GM12891 (cell line): ENCODE measurements at regions not wholly inside any gene's neighbourhood (a gene's known extent, or its start where the extent isn't known, plus 50 kb on each side); places are given as distances from the start of the nearest gene placed in this dataset.

Experiments used
- DNase-seq: peaks from one replicate; pipeline ENCODE4 v3.0.0; 2011; ENCODE audit warnings: low spot score; ENCODE audit not compliant: insufficient read length
- FAIRE-seq: peaks from 2 replicates; lab custom pipeline; 2011; peaks lifted over from hg19 to GRCh38; lab: Jason Lieb, UNC
- PAX5 ChIP-seq: IDR thresholded peaks from 2 replicates; pipeline ENCODE4 v1.6.1; 2011; ENCODE audit warnings: low read length, moderate library complexity, mild to moderate bottlenecking; ENCODE audit not compliant: insufficient read depth, severe bottlenecking
- POLR2A ChIP-seq: IDR thresholded peaks from 2 replicates; pipeline ENCODE4 v1.6.1; 2011; ENCODE audit warnings: low read depth, low read length, control low read depth
- POLR2AphosphoS5 ChIP-seq: IDR thresholded peaks from 2 replicates; pipeline ENCODE4 v1.6.1; 2011; ENCODE audit warnings: low read depth, low read length, control low read depth
- POU2F2 ChIP-seq: IDR thresholded peaks from 2 replicates; pipeline ENCODE4 v1.6.1; 2011; ENCODE audit warnings: low read depth, mild to moderate bottlenecking, control low read depth, low read length, moderate library complexity
- SPI1 ChIP-seq: IDR thresholded peaks from 2 replicates; pipeline ENCODE4 v1.6.1; 2011; ENCODE audit warnings: low read depth, low read length, control low read depth
- TAF1 ChIP-seq: IDR thresholded peaks from 2 replicates; pipeline ENCODE4 v1.6.1; 2011; ENCODE audit warnings: low read depth, low read length, control low read depth

DNA sequence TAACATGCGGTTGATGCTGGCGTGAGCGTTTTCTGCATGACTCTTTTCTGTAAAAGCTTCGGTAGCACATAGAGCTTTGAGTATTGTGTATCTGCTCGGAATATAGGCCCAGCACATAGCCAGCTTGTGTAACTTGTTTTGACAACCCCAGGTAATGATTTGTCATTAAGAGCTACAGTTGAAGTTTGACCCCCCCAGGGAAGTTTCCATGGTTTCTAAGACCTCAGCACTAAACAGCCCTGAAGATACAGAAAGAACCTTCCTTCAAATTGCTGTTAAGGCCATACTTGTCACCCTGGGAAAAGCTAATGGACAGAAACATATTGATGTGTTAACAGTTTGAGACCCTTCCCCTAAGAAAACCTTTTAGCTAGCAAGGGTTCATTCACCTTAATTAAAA lies 380.7 kb downstream of the PRDM2 start:
- DNase-seq (no peak), FAIRE-seq (no peak)
- no peak for TF ChIP-seq PAX5
- TF ChIP-seq SPI1: no peak

DNA sequence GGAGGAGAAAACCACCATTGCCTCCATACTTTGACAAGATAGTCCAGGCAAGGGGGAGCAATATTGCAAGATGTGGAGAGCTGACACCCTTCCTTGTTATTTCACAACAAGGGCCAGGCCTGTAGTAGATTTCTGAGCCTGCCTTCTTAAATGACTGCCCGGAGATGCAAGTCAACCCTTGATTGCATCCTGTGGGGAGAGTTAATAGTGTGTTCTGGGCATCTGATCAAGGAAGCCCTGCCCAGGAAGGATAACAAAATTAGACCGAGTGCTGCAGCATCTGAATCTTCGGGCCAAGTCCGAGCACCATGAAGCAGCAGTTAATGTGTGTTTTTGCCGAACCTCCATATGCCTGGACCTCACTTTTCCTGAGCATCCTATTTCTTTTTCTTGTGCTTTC lies 382.3 kb downstream of the PRDM2 start:
- no peak for FAIRE-seq
- TF ChIP-seq POLR2AphosphoS5 (no peak), POU2F2 (no peak), PAX5 (no peak), POLR2A (no peak), SPI1 (no peak)
- DNase-seq: no peak

DNA sequence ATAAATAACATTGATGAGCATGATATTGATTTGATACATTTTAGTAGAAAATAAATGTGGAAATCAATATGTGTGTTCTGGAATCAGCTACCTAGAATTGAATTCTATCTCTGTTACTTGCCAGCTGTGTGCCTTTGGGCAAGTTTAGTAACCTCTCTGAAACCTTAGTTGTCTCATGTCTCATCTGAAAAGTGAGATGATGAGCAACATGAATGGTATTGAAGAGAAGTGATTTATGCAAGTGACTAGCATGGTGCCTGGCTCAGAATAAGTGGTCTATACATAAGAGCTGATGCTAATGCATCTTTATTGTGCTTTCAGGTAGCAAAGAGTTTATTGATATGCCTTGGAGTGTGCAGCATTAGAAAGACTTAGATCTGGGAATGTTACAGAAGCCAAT lies 383.3 kb downstream of the PRDM2 start:
- DNase-seq (no peak), FAIRE-seq (no peak)
- TF ChIP-seq POU2F2 (no peak), TAF1 (no peak), SPI1 (no peak), PAX5 (no peak), POLR2A (no peak), POLR2AphosphoS5 (no peak)

DNA sequence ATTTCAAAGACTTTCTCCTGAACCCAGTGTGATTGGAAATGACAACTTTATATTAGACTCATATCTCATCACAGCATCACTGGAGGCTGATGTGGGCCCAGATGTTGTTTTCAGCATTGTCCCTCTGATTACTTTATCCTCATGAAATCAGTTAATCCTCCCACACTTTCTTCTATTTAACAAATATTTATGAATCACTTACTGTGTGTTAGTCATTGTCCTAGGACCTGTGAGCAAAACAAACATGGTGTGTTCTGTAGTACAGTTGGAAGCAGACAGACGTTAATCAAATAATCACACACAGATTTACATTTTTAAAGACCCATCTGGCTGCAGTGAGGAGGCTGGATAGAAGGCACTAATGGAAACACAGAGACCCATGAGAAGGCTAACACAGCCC lies 383.7 kb downstream of the PRDM2 start:
- no peak for DNase-seq
- TF ChIP-seq POLR2A (no peak), TAF1 (no peak), POU2F2 (no peak), PAX5 (no peak)
- no peak for FAIRE-seq

DNA sequence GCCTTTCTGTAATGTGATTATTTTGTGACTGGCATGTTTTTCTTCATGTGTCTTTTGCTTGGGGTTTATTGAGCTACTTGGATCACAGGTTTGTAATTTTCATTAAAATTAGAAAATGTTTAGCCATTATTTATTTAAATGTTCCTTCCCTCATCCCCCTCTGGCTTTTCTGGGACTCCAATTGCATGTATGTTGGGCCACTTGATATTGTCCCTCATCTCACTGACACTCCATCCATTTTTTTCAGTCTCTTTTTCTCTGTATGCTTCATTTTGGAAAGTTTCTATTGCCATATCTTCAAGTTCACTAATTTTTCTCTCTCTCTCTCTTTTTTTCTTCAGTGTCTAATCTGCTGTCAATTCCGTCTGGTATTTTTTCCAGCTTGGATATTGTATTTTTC lies 390.1 kb downstream of the PRDM2 start:
- no peak for DNase-seq
- no peak for TF ChIP-seq POLR2AphosphoS5
- no peak for TF ChIP-seq SPI1
- TF ChIP-seq POLR2A: no peak
- no peak for TF ChIP-seq PAX5
- no peak for TF ChIP-seq POU2F2
- no peak for TF ChIP-seq TAF1
- no peak for FAIRE-seq

DNA sequence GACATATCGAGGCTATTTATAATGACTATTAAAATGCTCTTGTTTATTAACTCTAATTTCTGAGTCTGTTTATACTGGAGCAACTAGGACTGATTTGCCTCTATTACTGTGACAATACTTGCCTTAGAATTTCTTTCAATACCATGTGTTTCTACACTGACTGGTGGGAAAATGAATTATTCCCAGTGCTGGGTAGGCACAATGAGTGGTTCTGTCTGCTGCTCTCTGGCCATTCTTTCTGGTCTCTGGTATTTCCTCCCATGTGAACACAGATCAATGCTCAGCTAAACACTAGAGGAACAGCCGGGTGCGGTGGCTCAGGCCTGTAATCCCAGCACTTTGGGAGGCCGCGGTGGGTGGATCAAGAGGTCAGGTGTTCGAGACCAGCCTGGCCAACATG lies 390.5 kb downstream of the PRDM2 start:
- no peak for DNase-seq
- TF ChIP-seq POU2F2 (no peak), PAX5 (no peak), POLR2AphosphoS5 (no peak), POLR2A (no peak), SPI1 (no peak), TAF1 (no peak)
- FAIRE-seq: no peak

DNA sequence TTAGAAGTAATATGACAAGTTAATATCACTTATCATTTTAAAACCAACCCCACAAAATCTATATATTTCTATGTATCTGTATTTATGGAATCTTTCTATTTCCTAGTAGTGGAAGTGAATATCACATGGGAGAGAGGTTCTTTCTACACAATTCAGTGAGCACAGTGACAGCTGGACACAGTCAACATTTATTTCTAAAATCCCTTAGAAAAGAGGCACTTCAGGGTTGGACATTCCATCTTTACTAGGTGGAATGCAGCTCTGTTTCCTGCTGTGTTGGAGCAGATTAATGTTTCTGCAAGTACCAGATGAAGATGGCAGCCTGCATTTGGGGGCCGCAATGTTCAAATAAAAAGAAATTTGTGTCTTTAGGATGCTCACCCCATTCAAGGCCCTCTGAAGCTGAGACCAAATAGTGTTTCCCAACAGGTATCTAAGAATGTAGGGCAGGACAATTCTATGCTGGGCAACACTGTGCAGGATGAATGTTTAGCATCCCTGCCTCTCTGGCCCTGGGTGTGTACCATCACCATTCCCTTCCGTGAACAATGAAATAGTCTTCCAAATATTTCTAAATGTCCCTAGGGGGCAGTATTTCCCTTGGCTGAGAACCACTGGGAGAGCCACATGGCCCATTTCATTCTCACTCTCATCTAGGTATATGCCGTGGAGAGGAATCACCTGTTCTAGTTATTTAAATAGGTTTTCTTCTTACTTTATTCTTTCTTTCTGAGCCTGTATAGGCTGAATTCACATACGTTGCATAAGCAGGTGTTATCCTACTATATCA lies 394.8 kb downstream of the PRDM2 start:
- FAIRE-seq (no peak), DNase-seq (peak; percentile 13)
- TF ChIP-seq POLR2A: no peak
- TF ChIP-seq POU2F2: no peak
- TF ChIP-seq PAX5: no peak
- no peak for TF ChIP-seq SPI1
- no peak for TF ChIP-seq TAF1
- TF ChIP-seq POLR2AphosphoS5: no peak

DNA sequence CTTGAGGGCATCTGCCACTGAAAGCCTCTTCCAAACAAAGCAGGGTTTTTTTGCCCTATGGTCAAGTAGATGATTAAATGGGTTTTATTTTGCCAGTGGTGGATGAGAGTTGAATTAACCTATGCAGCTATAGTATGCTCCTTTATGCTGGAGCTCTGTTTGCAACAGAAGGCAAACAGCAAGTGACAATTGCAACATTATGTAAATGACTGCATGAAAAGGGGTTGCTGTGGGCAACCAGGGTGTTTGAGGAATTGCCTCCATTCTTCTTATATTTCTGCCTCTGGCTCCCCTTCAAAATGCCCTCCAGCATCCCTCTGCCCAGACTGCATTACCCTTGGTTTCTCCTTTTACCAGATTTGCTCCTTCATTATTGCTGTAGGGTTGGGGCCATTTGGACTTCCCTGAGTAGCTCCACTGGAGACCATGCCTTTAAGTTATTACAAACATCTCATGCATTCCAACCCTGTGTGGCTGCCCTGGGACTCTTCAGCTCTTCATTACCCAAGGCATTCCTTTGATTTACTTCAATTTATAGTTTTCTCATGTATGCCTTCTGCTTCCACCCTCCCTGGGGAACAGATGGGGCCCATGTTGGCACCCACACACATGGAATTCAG lies 398.4 kb downstream of the PRDM2 start:
- DNase-seq (no peak), FAIRE-seq (no peak)
- TF ChIP-seq PAX5 (no peak), POU2F2 (no peak), POLR2AphosphoS5 (no peak), TAF1 (no peak), SPI1 (no peak), POLR2A (no peak)

DNA sequence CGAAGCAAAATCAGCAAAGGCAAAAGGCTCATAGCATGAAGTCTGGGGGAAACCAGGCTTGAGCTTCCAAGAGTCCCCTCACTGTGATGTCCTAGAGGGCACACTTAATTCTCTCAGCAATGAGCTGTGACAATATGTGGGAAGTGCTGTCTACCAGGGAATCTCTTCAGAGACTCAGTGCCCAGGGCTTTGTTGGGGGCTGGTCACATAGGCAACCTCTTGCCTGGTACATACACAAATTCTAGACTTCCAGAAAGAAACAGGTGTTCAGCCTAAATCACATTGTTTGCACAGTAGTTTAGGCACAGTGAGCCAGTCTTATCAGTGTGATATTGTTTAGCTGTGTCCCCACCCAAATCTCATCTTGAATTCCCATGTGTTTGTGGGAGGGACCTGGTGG lies 400.5 kb downstream of the PRDM2 start:
- DNase-seq (no peak), FAIRE-seq (no peak)
- TF ChIP-seq POU2F2 (no peak), SPI1 (no peak), POLR2AphosphoS5 (no peak), PAX5 (no peak), POLR2A (no peak), TAF1 (no peak)
